ENCODE measurements at regions not wholly inside any gene's neighbourhood (a gene's known extent, or its start where the extent isn't known, plus 50 kb on each side); places are given as distances from the start of the nearest gene placed in this dataset.

DNA sequence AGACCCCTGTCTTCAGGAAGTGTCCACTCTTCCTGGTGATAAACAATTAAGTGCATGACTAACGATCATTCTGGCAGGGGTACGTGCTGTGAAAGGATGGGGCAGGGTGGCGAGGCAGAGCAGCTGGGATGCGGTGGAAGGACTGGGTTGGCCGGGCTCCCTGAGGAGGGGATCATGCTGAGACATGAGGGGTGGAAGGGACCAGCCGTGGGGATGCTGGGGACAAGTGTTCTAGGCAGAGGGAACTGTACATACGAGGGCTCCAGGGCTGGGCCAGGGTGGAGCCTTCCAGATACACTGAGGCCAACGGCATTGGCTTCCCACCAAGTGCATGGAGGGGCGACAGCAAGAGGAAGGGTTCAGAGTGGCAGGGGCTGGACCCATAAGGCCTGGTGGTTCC, 65.7 kb upstream of the SIRPA start:
- TF ChIP-seq, protein P1, sequence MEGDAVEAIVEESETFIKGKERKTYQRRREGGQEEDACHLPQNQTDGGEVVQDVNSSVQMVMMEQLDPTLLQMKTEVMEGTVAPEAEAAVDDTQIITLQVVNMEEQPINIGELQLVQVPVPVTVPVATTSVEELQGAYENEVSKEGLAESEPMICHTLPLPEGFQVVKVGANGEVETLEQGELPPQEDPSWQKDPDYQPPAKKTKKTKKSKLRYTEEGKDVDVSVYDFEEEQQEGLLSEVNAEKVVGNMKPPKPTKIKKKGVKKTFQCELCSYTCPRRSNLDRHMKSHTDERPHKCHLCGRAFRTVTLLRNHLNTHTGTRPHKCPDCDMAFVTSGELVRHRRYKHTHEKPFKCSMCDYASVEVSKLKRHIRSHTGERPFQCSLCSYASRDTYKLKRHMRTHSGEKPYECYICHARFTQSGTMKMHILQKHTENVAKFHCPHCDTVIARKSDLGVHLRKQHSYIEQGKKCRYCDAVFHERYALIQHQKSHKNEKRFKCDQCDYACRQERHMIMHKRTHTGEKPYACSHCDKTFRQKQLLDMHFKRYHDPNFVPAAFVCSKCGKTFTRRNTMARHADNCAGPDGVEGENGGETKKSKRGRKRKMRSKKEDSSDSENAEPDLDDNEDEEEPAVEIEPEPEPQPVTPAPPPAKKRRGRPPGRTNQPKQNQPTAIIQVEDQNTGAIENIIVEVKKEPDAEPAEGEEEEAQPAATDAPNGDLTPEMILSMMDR (IDR thresholded peaks at IDR 0.05) = no peak

DNA sequence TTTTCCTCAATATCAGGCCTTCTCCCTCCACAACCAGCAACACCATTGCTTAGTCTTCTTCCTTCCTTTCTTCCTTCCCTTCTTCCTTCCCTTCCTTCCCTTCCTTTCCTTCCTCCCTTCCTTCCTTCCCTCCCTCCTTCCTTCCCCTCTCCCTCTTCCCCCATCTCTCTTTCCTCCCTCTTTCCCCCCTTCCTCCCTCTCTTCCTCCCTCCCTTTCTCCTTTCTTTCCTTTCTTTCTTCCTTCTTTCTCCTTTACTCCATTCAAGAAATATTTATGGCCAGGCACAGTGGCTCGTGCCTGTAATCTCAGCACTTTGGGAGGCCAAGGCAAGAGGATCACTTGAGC, 66.4 kb upstream of the SIRPA start:
- TF ChIP-seq, protein P1 (IDR thresholded peaks at IDR 0.05) = no peak

DNA sequence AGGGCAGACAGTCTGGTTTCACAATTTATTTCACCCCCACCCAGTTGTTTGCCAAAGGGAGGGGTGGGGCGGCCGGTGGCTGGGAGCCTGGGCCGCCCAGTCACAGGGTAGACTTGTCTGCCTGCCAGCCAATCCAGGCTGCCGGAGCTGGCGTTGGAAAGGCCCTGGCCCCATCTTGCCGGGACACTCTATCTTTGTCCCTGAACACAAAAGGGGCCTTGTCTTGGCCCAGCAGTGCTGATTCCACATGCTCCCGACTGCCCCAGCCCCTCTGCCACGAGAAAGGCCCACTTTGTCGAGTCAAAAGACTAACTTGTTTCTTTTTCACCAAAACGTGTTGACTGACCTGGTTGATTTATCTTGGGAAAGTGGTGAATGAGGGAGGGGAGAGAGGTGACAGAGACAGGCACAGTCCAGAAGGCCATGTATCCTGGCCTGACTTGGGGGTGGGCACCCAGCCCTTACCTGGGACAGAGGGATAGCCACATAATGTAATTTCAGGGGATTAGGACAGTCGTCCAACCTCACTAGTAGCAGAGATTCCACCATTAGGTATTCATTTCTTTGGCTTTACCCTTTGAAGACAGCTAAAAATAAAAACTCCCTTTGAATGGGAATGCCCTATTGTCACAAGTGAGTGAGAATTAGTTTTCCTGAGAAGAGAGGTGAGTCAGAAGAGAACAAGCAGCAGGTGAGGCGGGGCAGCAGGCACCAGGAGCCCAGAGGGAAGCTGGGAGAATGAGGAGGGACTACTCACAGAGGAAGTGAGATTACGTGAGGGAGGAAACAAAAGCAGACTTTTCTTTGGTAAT, 67.0 kb upstream of the SIRPA start:
- TF ChIP-seq, protein P1 (IDR thresholded peaks at IDR 0.05) = no peak

DNA sequence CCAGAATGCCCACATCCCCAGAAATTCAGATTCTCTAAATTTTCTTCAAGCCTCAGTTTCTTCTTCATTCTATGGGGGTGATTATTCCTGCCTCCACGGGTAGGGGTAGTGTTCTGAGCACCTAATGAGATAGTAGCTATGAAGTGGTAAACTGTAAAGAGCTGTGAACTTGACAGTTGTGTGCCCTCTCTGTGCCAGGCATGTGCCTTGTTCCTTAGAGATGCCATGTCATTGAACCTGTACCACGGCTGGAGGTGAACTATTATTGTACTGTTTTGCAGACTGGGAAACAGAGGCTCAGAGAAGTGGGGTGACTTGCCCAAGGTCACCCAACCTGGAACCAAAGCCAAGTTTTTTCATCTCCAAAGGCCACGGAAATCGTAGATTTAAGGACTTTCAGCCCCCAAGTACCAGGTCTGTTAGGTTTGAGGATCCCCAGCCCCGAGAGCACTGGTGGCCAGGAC, 67.7 kb upstream of the SIRPA start:
- TF ChIP-seq, protein P1 (IDR thresholded peaks at IDR 0.05) = no peak

DNA sequence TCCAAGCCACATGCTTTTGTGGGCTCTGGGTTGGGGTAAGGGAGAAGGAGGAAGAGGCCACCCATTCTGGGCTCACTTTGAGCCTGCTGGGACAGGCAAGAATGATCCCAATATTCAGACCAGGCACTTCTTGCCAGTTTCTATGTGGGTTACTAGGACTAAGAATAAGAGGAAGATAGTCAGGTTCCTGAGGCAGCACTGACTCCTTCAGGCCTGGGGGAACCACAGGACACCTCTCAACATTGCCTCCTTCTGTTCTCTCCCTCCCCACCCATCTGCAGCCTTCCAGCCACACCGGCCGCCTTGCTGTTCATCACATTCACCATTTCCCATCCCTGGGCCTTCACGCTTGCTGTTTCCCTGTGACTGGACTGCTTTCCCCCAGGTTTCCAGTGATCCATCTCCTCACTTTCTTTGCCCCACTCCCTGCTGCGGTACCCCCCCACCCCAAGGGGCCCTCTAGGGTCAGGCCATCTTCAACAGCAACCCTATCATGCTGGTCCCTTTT, 69.2 kb upstream of the SIRPA start:
- TF ChIP-seq, protein P1 (IDR thresholded peaks at IDR 0.05) = no peak

DNA sequence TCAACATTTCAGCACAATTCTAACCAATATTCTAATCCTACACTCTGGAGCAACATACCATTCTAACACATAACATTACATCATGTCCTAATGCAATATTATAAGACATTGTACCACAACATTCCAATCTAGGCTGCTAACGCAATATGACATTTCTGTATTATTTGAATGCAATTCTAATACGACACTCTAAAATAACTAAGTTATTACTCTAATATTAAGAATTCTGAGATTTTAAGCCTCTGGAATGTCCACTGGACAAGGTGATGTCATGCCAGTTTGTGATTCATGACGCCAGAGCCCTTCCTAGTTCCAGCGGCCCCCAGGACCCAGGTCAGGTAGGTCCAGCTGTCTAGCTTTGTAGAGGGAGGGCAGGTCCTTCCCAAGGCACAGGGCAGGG, 69.7 kb upstream of the SIRPA start:
- TF ChIP-seq, protein P1 (IDR thresholded peaks at IDR 0.05) = no peak

DNA sequence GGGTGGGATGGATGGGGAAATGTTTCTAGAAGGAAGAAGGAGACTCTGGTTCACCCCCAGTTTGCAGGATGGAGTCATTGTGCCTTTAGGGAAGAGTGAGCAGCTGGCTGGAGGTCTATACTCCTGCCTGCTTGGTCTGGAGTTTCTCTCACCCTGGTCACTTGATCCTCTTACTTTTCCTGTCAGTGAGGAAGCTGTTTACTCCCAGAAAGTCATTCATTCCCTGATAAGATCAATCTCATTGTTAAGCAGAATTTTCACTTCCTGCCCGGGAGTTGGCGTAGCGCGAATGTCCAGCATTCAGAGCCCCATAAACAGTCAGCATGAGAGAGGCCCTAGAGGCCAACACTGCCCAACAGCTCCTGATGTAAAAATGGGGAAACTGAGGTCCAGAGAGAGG, 70.4 kb upstream of the SIRPA start:
- TF ChIP-seq, protein P1 (IDR thresholded peaks at IDR 0.05) = no peak
